ENCODE measurements at regions not wholly inside any gene's neighbourhood (a gene's known extent, or its start where the extent isn't known, plus 50 kb on each side); places are given as distances from the start of the nearest gene placed in this dataset.

DNA sequence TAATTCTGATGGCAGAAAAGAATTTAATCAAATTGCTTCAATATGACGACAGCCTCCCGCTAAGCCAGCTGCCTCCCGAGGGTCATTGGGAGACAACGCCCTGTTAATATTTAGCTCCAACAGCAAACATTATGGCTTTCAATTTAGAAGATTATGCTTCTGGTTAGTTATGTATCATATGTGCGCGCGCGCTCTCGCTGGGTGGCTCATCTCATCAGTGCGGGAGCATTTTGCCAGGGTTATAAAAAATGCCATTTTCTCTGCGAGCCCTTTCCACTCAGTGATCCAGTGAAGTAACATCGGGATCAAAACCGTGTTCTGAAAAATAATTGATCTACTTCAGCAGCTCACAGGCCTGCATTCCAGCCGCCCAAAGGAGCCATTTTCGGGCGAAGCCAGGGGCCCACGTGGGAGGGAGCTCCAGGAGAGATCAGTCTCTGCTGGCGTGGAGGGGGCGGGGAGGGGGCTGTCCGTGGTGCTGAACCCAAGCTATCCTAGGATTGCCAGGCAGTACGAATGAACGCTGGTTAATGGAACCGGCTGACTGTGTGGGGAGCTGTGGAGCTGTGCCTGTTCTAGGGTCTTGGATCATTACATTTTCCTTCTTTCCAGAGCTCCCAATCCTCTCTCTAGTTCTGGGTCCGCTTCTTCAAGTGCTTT is 219.1 kb upstream of the ZC3H12A start:
- TF ChIP-seq EZH2 (IDR thresholded peaks at IDR 0.05; ENCODE audit: low read depth, unreplicated experiment): no peak
- peak in 1 of 2 experiments; percentile 59; a peak in 2 of 4 replicates for TF ChIP-seq CTCF (conservative IDR thresholded peaks at IDR 0.05; ENCODE audit: low read depth in 2 of 2)
- TF ChIP-seq ZNF462 (CRISPR knock-in tag; IDR thresholded peaks at IDR 0.05): no peak
- peak; percentile 52 for TF ChIP-seq CREB1 (CRISPR knock-in tag; IDR thresholded peaks at IDR 0.05; ENCODE audit: low read depth)
- no peak for TF ChIP-seq POLR2AphosphoS5 (IDR thresholded peaks at IDR 0.05; ENCODE audit: low read depth)
- no peak for TF ChIP-seq EZH2phosphoT487 (IDR thresholded peaks at IDR 0.05; ENCODE audit: unreplicated experiment)
- no peak for TF ChIP-seq ETS1 (IDR thresholded peaks at IDR 0.05)
